Endothelial cell of umbilical vein (primary cell): ENCODE measurements at regions not wholly inside any gene's neighbourhood (a gene's known extent, or its start where the extent isn't known, plus 50 kb on each side); places are given as distances from the start of the nearest gene placed in this dataset.

ENCODE experiments used
- EZH2 ChIP-seq: IDR thresholded peaks from 2 replicates; pipeline ENCODE4 v1.6.1; 2012; ENCODE audit warnings: borderline replicate concordance, low read depth, mild to moderate bottlenecking, moderate library complexity, low read length, inconsistent platforms; ENCODE audit not compliant: severe bottlenecking
- FOS ChIP-seq: IDR thresholded peaks from 2 replicates; pipeline ENCODE4 v1.6.1; 2011; ENCODE audit warnings: mild to moderate bottlenecking, low read length, moderate library complexity, borderline replicate concordance; ENCODE audit not compliant: insufficient read depth
- GATA2 ChIP-seq: IDR thresholded peaks from 2 replicates; pipeline ENCODE4 v1.7.0; 2011; ENCODE audit warnings: low read depth, mild to moderate bottlenecking, moderate library complexity, mixed read lengths, low read length; ENCODE audit not compliant: insufficient read length, insufficient read depth
- MYC ChIP-seq: IDR thresholded peaks from one replicate; pipeline ENCODE4 v1.6.1; 2011; ENCODE audit warnings: mild to moderate bottlenecking, low read depth, low read length
- POLR2A ChIP-seq: IDR thresholded peaks from 2 replicates; pipeline ENCODE4 v1.6.1; 2012; ENCODE audit warnings: low read depth, mild to moderate bottlenecking, control low read depth, low read length
- POLR2AphosphoS5 ChIP-seq: IDR thresholded peaks from 2 replicates; pipeline ENCODE4 v1.6.1; 2012; ENCODE audit warnings: low read depth, mild to moderate bottlenecking, control low read depth, low read length, moderate library complexity; ENCODE audit not compliant: insufficient read depth
- TF ChIP-seq, protein P1 (sequence below), 2 donors: IDR thresholded peaks; 1 replicate in 1 of 2; 2 replicates in 1 of 2; pipeline ENCODE4 v1.5.1; 2011; ENCODE audit warnings: low read length in 2 of 2, mild to moderate bottlenecking in 2 of 2, moderate library complexity in 2 of 2, control low read depth in 1 of 2, inconsistent platforms in 1 of 2, low read depth in 1 of 2; ENCODE audit not compliant: insufficient read depth in 1 of 2; ENCODE audit errors: extremely low read depth in 1 of 2
- TF ChIP-seq, protein P2 (sequence below): IDR thresholded peaks from 2 replicates; pipeline ENCODE4 v1.6.1; 2011; ENCODE audit not compliant: insufficient read depth, insufficient read length

DNA sequence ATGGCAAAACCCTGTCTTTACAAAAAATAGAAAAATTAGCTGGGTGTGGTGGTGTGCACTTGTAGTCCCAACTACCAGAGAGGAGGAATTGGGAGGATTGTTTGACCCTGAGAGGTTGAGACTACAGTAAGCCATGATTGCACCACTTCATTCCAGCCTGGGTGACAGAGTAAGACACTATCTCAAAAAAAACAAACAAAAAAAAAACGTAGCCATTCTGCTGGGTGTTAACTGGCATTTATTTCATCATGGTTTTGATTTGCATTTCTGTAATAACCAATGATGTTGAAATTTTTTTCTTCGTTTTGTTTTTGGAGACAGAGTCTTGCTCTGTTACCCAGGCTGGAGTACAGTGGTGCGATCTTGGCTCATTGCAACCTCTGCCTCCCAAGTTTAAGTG is 63.3 kb downstream of the RPLP1 start:
- TF ChIP-seq, protein P1, sequence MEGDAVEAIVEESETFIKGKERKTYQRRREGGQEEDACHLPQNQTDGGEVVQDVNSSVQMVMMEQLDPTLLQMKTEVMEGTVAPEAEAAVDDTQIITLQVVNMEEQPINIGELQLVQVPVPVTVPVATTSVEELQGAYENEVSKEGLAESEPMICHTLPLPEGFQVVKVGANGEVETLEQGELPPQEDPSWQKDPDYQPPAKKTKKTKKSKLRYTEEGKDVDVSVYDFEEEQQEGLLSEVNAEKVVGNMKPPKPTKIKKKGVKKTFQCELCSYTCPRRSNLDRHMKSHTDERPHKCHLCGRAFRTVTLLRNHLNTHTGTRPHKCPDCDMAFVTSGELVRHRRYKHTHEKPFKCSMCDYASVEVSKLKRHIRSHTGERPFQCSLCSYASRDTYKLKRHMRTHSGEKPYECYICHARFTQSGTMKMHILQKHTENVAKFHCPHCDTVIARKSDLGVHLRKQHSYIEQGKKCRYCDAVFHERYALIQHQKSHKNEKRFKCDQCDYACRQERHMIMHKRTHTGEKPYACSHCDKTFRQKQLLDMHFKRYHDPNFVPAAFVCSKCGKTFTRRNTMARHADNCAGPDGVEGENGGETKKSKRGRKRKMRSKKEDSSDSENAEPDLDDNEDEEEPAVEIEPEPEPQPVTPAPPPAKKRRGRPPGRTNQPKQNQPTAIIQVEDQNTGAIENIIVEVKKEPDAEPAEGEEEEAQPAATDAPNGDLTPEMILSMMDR (IDR thresholded peaks at IDR 0.05; ENCODE audit: extremely low read depth in 1 of 2, insufficient read depth in 1 of 2, low read depth in 1 of 2, low read length in 2 of 2): no peak
- TF ChIP-seq POLR2AphosphoS5 (no peak), EZH2 (no peak), POLR2A (no peak), MYC (no peak), GATA2 (no peak), FOS (no peak)
- TF ChIP-seq, protein P2, sequence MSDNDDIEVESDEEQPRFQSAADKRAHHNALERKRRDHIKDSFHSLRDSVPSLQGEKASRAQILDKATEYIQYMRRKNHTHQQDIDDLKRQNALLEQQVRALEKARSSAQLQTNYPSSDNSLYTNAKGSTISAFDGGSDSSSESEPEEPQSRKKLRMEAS: no peak
